MCF 10A (cell line): ENCODE measurements at regions not wholly inside any gene's neighbourhood (a gene's known extent, or its start where the extent isn't known, plus 50 kb on each side); places are given as distances from the start of the nearest gene placed in this dataset.

ENCODE experiments used
- BruUV-seq: library from RNA; stranded (reverse); fragments of 400-500 nt; replicated peaks from 2 replicates; lab custom pipeline; 2021; lab: Mats Ljungman, UMichigan
- CTCF ChIA-PET: fragments of 300-600 bp; sonication (Branson Sonifier 250); formaldehyde crosslinking; extraction: SDS; loops from one replicate; lab custom pipeline; 2021; ENCODE audit warnings: antibody characterized with exemption, inconsistent platforms; lab: Yijun Ruan, JAX
- POLR2A ChIA-PET: fragments of 300-600, 350-650 bp; sonication (Branson Sonifier 250); formaldehyde crosslinking; extraction: SDS; loops from one replicate; lab custom pipeline; 2020; ENCODE audit warnings: antibody characterized with exemption, inconsistent platforms; lab: Yijun Ruan, JAX
- DNase-seq: peaks from one replicate; pipeline ENCODE4 v3.0.0-alpha.2; 2018; ENCODE audit not compliant: unreplicated experiment
- H3K27ac Mint-ChIP-seq: one replicate; pipeline ENCODE4 v1.8.0; 2022; ENCODE audit warnings: mild to moderate bottlenecking, low read depth, mixed read lengths; ENCODE audit not compliant: unreplicated experiment
- H3K27me3 Mint-ChIP-seq: one replicate; pipeline ENCODE4 v1.8.0; 2022; ENCODE audit warnings: mixed read lengths; ENCODE audit not compliant: insufficient read depth, unreplicated experiment
- H3K36me3 Mint-ChIP-seq: one replicate; pipeline ENCODE4 v1.8.0; 2022; ENCODE audit warnings: mild to moderate bottlenecking, moderate library complexity, mixed read lengths; ENCODE audit not compliant: insufficient read depth, unreplicated experiment
- H3K4me1 Mint-ChIP-seq: one replicate; pipeline ENCODE4 v1.8.0; 2022; ENCODE audit warnings: mixed read lengths; ENCODE audit not compliant: insufficient read depth, unreplicated experiment
- H3K4me3 Mint-ChIP-seq: one replicate; pipeline ENCODE4 v1.8.0; 2022; ENCODE audit warnings: mild to moderate bottlenecking, moderate library complexity, mixed read lengths; ENCODE audit not compliant: unreplicated experiment
- H3K9me3 Mint-ChIP-seq: one replicate; pipeline ENCODE4 v1.8.0; 2022; ENCODE audit warnings: mixed read lengths; ENCODE audit not compliant: unreplicated experiment
- CTCF ChIP-seq: fragments of 200-600 bp; IDR thresholded peaks from one replicate; pipeline ENCODE4 v1.8.0; 2022; ENCODE audit warnings: antibody characterized with exemption, mild to moderate bottlenecking; ENCODE audit not compliant: unreplicated experiment
- intact Hi-C: fragments of 100-400 bp; cut with micrococcal nuclease; formaldehyde crosslinking; loops from 2 replicates; pipeline ENCODE4 v1.14.1; 2022

- H3K27me3 Mint-ChIP-seq = no peaks in the 10 kb centered on the region
- no peak for TF ChIP-seq CTCF
- H3K9me3 Mint-ChIP-seq = peaks cover 8% of the 10 kb centered on the region
- CTCF ChIA-PET = no interaction called here
- BruUV-seq = no TSS peak
- DNase-seq = no peak
- intact Hi-C loops = loop anchor here (5.0 kb wide), 1 partner anchor 77 kb away; no protein-coding TSS in a partner anchor
- POLR2A ChIA-PET = interaction anchor here (0.6 kb wide), 1 partner anchor 23 kb away, joined by 3 read pairs; no protein-coding TSS in a partner anchor
- no peaks in the 10 kb centered on the region for H3K36me3 Mint-ChIP-seq
- H3K4me1 Mint-ChIP-seq = peaks cover 23% of the 10 kb centered on the region
- H3K27ac Mint-ChIP-seq = no peak overlapping the region
- no peak overlapping the region for H3K4me3 Mint-ChIP-seq
Measured at GRCh38 chr17:5783851-5784250, 199.5 kb upstream of the NLRP1 start.

- Mint-ChIP-seq H3K27me3 (no peaks in the 10 kb centered on the region), H3K27ac (no peak overlapping the region), H3K4me1 (peaks cover 23% of the 10 kb centered on the region), H3K4me3 (no peak overlapping the region), H3K36me3 (no peaks in the 10 kb centered on the region), H3K9me3 (peaks cover 8% of the 10 kb centered on the region)
- no TSS peak for BruUV-seq
- ChIA-PET POLR2A (no interaction called here), CTCF (no interaction called here)
- no peak for TF ChIP-seq CTCF
- peak; percentile 20 for DNase-seq
- intact Hi-C loops = loop anchor here (5.0 kb wide), 1 partner anchor 77 kb away; no protein-coding TSS in a partner anchor
Measured at GRCh38 chr17:5784791-5785190, 200.5 kb upstream of the NLRP1 start.

DNA sequence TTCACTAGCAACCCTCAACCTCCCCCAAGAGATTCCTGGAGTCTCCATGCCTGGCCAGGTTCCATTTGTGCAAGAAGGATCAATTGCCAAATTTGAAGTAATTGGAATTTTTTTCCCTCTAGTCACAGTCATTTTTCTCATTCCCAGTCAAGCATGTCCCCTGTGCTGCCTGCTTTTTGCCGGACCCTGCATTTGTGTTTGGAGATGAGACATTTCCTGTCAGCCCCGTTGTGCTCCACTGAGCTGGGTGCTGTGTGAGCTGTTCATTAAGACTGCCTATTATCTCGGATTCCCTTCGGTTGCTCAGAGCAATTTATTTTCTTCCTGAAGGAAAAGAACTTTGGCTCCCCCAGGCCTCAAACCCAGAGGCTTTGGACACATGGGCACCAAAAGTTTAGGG is 201.0 kb upstream of the NLRP1 start:
- ChIA-PET POLR2A (no interaction called here), CTCF (no interaction called here)
- BruUV-seq = no TSS peak
- H3K4me1 Mint-ChIP-seq = peaks cover 19% of the 10 kb centered on the region
- H3K4me3 Mint-ChIP-seq = no peak overlapping the region
- H3K27me3 Mint-ChIP-seq = no peaks in the 10 kb centered on the region
- peak; percentile 30 for DNase-seq
- H3K27ac Mint-ChIP-seq = no peak overlapping the region
- H3K9me3 Mint-ChIP-seq = peaks cover 8% of the 10 kb centered on the region
- no peaks in the 10 kb centered on the region for H3K36me3 Mint-ChIP-seq
- intact Hi-C loops = no loop called here
- TF ChIP-seq CTCF = no peak

- Mint-ChIP-seq H3K27ac (no peak overlapping the region), H3K36me3 (no peaks in the 10 kb centered on the region), H3K4me1 (peaks cover 13% of the 10 kb centered on the region), H3K4me3 (no peak overlapping the region), H3K9me3 (peaks cover 8% of the 10 kb centered on the region), H3K27me3 (no peaks in the 10 kb centered on the region)
- no TSS peak for BruUV-seq
- intact Hi-C loops = no loop called here
- POLR2A ChIA-PET = no interaction called here
- DNase-seq = no peak
- CTCF ChIA-PET = interaction anchor here (0.7 kb wide), 1 partner anchor 10 kb away, joined by 8 read pairs; no protein-coding TSS in a partner anchor
- TF ChIP-seq CTCF = no peak
Measured at GRCh38 chr17:5785867-5786509, 201.7 kb upstream of the NLRP1 start.
